T follicular helper cell (primary cell): ENCODE measurements at regions not wholly inside any gene's neighbourhood (a gene's known extent, or its start where the extent isn't known, plus 50 kb on each side); places are given as distances from the start of the nearest gene placed in this dataset.
"Not testable (repeated sequence)": the region's sequence is repeated elsewhere in the genome, so short reads cannot be mapped to it uniquely, and the experiment has no call there.

Experiments used
- DNase-seq: peaks from one replicate; pipeline ENCODE4 v3.0.0-alpha.2; 2020; ENCODE audit warnings: low read depth

GRCh38 chr9:105022545-105022944 lies 94.6 kb upstream of the ABCA1 start:
- not testable (repeated sequence) for DNase-seq

- no peak for DNase-seq
These were observed 95.8 kb upstream of the ABCA1 start for GRCh38 chr9:105023788-105024187.

- no peak for DNase-seq
These were observed 96.6 kb upstream of the ABCA1 start for GRCh38 chr9:105024529-105024928.

GRCh38 chr9:105026451-105026850 lies 98.5 kb upstream of the ABCA1 start:
- no peak for DNase-seq

GRCh38 chr9:105027084-105027483 lies 99.1 kb upstream of the ABCA1 start:
- no peak for DNase-seq

- DNase-seq = no peak
These were observed 102.3 kb upstream of the ABCA1 start for GRCh38 chr9:105030285-105030684.

GRCh38 chr9:105037139-105037538 lies 109.2 kb upstream of the ABCA1 start:
- no peak for DNase-seq

GRCh38 chr9:105038051-105038450 lies 110.1 kb upstream of the ABCA1 start:
- no peak for DNase-seq

GRCh38 chr9:105039175-105039799 lies 111.3 kb upstream of the ABCA1 start:
- DNase-seq = no peak

GRCh38 chr9:105043370-105043936 lies 115.5 kb upstream of the ABCA1 start:
- no peak for DNase-seq

GRCh38 chr9:105044518-105044917 lies 116.6 kb upstream of the ABCA1 start:
- DNase-seq = no peak

- no peak for DNase-seq
These were observed 119.2 kb upstream of the ABCA1 start for GRCh38 chr9:105046907-105047741.

- no peak for DNase-seq
These were observed 119.7 kb upstream of the ABCA1 start for GRCh38 chr9:105047742-105048041.

- no peak for DNase-seq
These were observed 120.4 kb upstream of the ABCA1 start for GRCh38 chr9:105048331-105048730.

- DNase-seq = no peak
These were observed 122.3 kb upstream of the ABCA1 start for GRCh38 chr9:105050296-105050695.

- no peak for DNase-seq
These were observed 123.9 kb upstream of the ABCA1 start for GRCh38 chr9:105051897-105052296.

- DNase-seq = no peak
These were observed 124.4 kb upstream of the ABCA1 start for GRCh38 chr9:105052346-105052745.

- DNase-seq = no peak
These were observed 125.3 kb upstream of the ABCA1 start for GRCh38 chr9:105053209-105053652.

- DNase-seq = no peak
These were observed 126.5 kb upstream of the ABCA1 start for GRCh38 chr9:105054491-105054890.

- DNase-seq = no peak
These were observed 128.0 kb upstream of the ABCA1 start for GRCh38 chr9:105055917-105056316.

GRCh38 chr9:105057551-105057950 lies 129.6 kb upstream of the ABCA1 start:
- no peak for DNase-seq

- DNase-seq = no peak
These were observed 131.3 kb upstream of the ABCA1 start for GRCh38 chr9:105059252-105059651.

- no peak for DNase-seq
These were observed 134.4 kb upstream of the ABCA1 start for GRCh38 chr9:105062222-105062855.
